Transverse colon (tissue), 4 donors: ENCODE measurements at regions not wholly inside any gene's neighbourhood (a gene's known extent, or its start where the extent isn't known, plus 50 kb on each side); places are given as distances from the start of the nearest gene placed in this dataset.

Source experiments
- DNase-seq: peaks from one replicate; pipeline ENCODE4 v3.0.0-alpha.2; 2019
- H3K27ac ChIP-seq, 4 donors: fragments of 200-600 bp; sonication (generic); 2 replicates each; pipeline ENCODE4 v1.5.1; 2016 to 2018; ENCODE audit warnings: inconsistent platforms in 4 of 4
- H3K27me3 ChIP-seq: fragments of 200-600 bp; sonication (generic); 2 replicates; pipeline ENCODE4 v1.5.1; 2017; ENCODE audit warnings: inconsistent platforms
- H3K36me3 ChIP-seq, 4 donors: fragments of 200-600 bp; sonication (generic); 2 replicates each; pipeline ENCODE4 v1.5.1; 2017 to 2019; ENCODE audit warnings: inconsistent platforms in 4 of 4
- H3K4me1 ChIP-seq, 4 donors: fragments of 200-600 bp; sonication (generic); 2 replicates each; pipeline ENCODE4 v1.5.1; 2017 to 2020; ENCODE audit warnings: inconsistent platforms in 4 of 4
- H3K4me3 ChIP-seq, 4 donors: fragments of 200-600 bp; sonication (generic); 1 replicate in 1 of 4; 2 replicates in 3 of 4; pipeline versions ENCODE4 v1.5.1 to v1.6.1; 2017 to 2019; ENCODE audit warnings: inconsistent platforms in 4 of 4
- H3K9me3 ChIP-seq, 2 donors: fragments of 200-600 bp; sonication (generic); 2 replicates each; pipeline ENCODE4 v1.5.1; 2017 to 2019; ENCODE audit warnings: inconsistent platforms in 2 of 2
- EP300 ChIP-seq: sonication (generic); formaldehyde crosslinking; IDR thresholded peaks from one replicate; pipeline ENCODE4 v1.6.1; 2017; ENCODE audit warnings: antibody characterized with exemption, low read depth
- POLR2A ChIP-seq: fragments of 450-650 bp; IDR thresholded peaks from one replicate; pipeline ENCODE4 v1.6.1; 2016; ENCODE audit warnings: antibody characterized with exemption, mild to moderate bottlenecking, moderate library complexity
- POLR2AphosphoS5 ChIP-seq, 3 donors: sonication (generic); formaldehyde crosslinking; IDR thresholded peaks; one replicate each; pipeline ENCODE4 v1.6.1; 2016; ENCODE audit warnings: antibody characterized with exemption in 3 of 3
- WGBS, 2 donors: methylation state at CpG; one replicate each; pipeline ENCODE4 v1.1.5; 2018; ENCODE audit warnings: low coverage in 1 of 2; 5-methylcytosine and 5-hydroxymethylcytosine counted together
- in situ Hi-C, 4 donors: fragments of 200-750 bp; cut with MboI; loops; one replicate each; pipeline versions ENCODE4 v1.15.0 to v1.15.1; 2017; ENCODE audit warnings: low sequenced_read_pairs in 3 of 4, low pct_ligation_motif_present in 1 of 4, low pct_unique_long_range_greater_than_20kb in 1 of 4
- intact Hi-C: fragments of 100-400 bp; cut with DNase I; formaldehyde crosslinking; loops from one replicate; pipeline ENCODE4 v1.15.1; 2023; ENCODE audit warnings: low total_unique reads
- TF ChIP-seq, protein P1 (sequence below), 5 experiments: fragments of 200-600 bp in 3 of 5; fragments of 450-650 bp in 2 of 5; sonication (generic) in 3 of 5; IDR thresholded peaks; 1 replicate in 2 of 5; 2 replicates in 3 of 5; pipeline ENCODE4 v1.5.1; 2016 to 2017; ENCODE audit warnings: antibody characterized with exemption in 5 of 5, inconsistent platforms in 3 of 5, mild to moderate bottlenecking in 2 of 5, moderate library complexity in 1 of 5

DNA sequence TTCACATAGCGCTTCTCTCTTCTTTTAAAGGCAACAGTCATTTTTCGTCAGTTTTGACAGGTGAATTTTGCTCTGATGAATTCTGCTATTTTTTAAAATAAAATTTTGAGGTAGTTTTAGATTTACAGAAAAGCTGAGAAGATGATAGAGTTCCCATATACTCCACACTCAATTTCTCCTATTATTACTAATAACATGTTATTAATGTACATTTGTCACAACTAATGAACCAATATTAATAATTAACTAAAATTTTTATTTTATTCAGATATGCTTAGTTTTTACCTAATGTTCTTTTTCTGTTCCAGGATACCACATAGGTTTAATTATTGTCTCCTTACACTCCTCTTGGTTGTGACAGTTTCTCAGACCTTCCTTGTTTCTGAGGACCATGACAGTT, 197.0 kb downstream of the ZC3H11B start:
- no peak overlapping the region for H3K27ac ChIP-seq
- DNase-seq: no peak
- in situ Hi-C loops: loop anchor here in 1 of 4 donors (25.0 kb wide), 1 partner anchor 1079 kb away; the partner anchor contains the start of gene TGFB2
- no peaks in the 10 kb centered on the region for H3K27me3 ChIP-seq
- H3K9me3 ChIP-seq: no peaks in the 10 kb centered on the region
- no peaks in the 10 kb centered on the region for H3K36me3 ChIP-seq
- TF ChIP-seq, protein P1, sequence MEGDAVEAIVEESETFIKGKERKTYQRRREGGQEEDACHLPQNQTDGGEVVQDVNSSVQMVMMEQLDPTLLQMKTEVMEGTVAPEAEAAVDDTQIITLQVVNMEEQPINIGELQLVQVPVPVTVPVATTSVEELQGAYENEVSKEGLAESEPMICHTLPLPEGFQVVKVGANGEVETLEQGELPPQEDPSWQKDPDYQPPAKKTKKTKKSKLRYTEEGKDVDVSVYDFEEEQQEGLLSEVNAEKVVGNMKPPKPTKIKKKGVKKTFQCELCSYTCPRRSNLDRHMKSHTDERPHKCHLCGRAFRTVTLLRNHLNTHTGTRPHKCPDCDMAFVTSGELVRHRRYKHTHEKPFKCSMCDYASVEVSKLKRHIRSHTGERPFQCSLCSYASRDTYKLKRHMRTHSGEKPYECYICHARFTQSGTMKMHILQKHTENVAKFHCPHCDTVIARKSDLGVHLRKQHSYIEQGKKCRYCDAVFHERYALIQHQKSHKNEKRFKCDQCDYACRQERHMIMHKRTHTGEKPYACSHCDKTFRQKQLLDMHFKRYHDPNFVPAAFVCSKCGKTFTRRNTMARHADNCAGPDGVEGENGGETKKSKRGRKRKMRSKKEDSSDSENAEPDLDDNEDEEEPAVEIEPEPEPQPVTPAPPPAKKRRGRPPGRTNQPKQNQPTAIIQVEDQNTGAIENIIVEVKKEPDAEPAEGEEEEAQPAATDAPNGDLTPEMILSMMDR (IDR thresholded peaks at IDR 0.05): no peak
- TF ChIP-seq POLR2A (no peak), EP300 (no peak), POLR2AphosphoS5 (IDR thresholded peaks at IDR 0.05) (no peak)
- H3K4me3 ChIP-seq: no peak overlapping the region
- intact Hi-C loops: no loop called here
- H3K4me1 ChIP-seq: no peaks in the 10 kb centered on the region
- 84 to 87% methylated on average over 2 of the region's 2 CpGs for WGBS, 2 donors

DNA sequence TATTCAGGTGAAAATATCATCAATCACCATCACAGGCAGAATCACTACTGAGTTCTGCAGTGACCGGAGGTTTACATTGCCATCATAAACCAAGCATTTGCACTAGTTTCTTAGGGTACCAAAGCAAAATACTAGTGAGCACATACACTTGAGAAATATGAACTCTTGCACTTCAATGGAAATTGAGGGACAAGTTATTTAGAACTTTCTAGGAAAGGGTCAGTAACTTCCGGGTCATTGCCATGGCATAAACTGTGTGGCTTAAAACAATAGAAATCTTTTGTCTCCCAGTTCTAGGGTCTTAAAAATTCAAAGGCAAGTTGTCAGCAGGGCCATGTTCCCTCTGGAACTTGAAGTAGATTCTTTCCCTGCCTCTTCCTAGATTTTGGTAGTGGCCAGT, 197.5 kb downstream of the ZC3H11B start:
- H3K27ac ChIP-seq: no peak overlapping the region
- WGBS, 2 donors: 89 to 92% methylated on average over 2 of the region's 2 CpGs
- no peak for DNase-seq
- no peak overlapping the region for H3K4me3 ChIP-seq
- intact Hi-C loops (no loop called here), in situ Hi-C loops (loop anchor here in 1 of 4 donors (25.0 kb wide), 1 partner anchor 1078 kb away; the partner anchor contains the start of gene TGFB2)
- H3K36me3 ChIP-seq: no peaks in the 10 kb centered on the region
- H3K9me3 ChIP-seq: no peaks in the 10 kb centered on the region
- H3K4me1 ChIP-seq: no peaks in the 10 kb centered on the region
- TF ChIP-seq EP300 (no peak), POLR2AphosphoS5 (IDR thresholded peaks at IDR 0.05) (no peak), POLR2A (no peak)
- TF ChIP-seq, protein P1 (IDR thresholded peaks at IDR 0.05): no peak
- no peaks in the 10 kb centered on the region for H3K27me3 ChIP-seq

DNA sequence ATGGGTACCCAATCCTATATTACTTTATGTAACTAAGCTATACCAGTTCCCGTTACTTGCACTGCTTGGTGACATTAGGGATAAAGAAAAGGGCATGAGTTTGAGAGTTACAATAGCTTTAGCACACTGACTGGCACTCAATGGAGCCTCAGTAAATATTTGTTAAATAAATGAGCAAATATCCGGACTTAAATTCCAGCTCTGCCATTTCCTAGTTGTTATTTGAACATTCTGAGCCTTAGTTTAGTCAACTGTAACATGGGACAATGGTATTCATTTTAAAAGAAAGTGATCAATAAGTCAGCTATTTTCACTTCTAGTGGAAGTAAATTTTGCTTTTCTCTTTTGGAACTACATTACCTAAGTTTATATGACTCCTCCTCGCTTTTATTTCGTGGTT, 198.7 kb downstream of the ZC3H11B start:
- no peak for TF ChIP-seq POLR2A
- TF ChIP-seq POLR2AphosphoS5 (IDR thresholded peaks at IDR 0.05): no peak
- TF ChIP-seq, protein P1 (IDR thresholded peaks at IDR 0.05): no peak
- no peak for TF ChIP-seq EP300
- no peak overlapping the region for H3K4me3 ChIP-seq
- H3K27ac ChIP-seq: no peak overlapping the region
- in situ Hi-C loops (loop anchor here in 1 of 4 donors (25.0 kb wide), 1 partner anchor 1077 kb away; the partner anchor contains the start of gene TGFB2), intact Hi-C loops (no loop called here)
- H3K9me3 ChIP-seq: no peaks in the 10 kb centered on the region
- no peaks in the 10 kb centered on the region for H3K4me1 ChIP-seq
- no peaks in the 10 kb centered on the region for H3K36me3 ChIP-seq
- DNase-seq: no peak
- 70 to 75% methylated on average over 4 of the region's 4 CpGs for WGBS, 2 donors
- H3K27me3 ChIP-seq: no peaks in the 10 kb centered on the region

DNA sequence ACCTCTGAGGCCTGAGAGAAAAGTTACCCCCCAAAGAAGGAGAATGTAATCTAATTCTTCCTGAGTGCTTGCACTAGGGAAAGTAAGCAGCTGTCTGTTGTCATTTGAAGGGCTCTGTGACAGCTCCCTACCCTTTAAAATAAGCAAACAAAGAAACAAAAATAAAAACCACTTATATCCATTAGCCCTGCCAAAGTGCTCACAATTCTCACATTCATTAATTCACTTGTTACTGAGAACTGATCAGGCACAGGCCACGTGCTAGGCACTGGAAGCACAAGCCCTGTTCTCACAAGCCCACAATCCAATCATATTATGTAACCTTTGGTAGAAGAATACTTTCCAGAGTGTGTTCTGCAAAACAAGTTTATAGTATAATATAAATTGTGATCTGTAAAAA, 199.4 kb downstream of the ZC3H11B start:
- no peak overlapping the region for H3K4me3 ChIP-seq
- H3K27me3 ChIP-seq: no peaks in the 10 kb centered on the region
- DNase-seq: no peak
- H3K4me1 ChIP-seq: no peaks in the 10 kb centered on the region
- in situ Hi-C loops (loop anchor here in 1 of 4 donors (25.0 kb wide), 1 partner anchor 1076 kb away; the partner anchor contains the start of gene TGFB2), intact Hi-C loops (no loop called here)
- no peaks in the 10 kb centered on the region for H3K36me3 ChIP-seq
- no peak overlapping the region for H3K27ac ChIP-seq
- TF ChIP-seq, protein P1 (IDR thresholded peaks at IDR 0.05): no peak
- TF ChIP-seq POLR2AphosphoS5 (IDR thresholded peaks at IDR 0.05) (no peak), EP300 (no peak)
- WGBS, 2 donors: 47 to 50% methylated on average over 1 of the region's 1 CpG
- no peaks in the 10 kb centered on the region for H3K9me3 ChIP-seq
